ENCODE measurements at regions not wholly inside any gene's neighbourhood (a gene's known extent, or its start where the extent isn't known, plus 50 kb on each side); places are given as distances from the start of the nearest gene placed in this dataset.

GRCh38 chr15:93290618-93290946 lies 201.6 kb upstream of the RGMA start:
- Histone ChIP-seq H3K9me3 (no peaks in the 10 kb centered on the region), H3K27me3 (no peaks in the 10 kb centered on the region), H3K4me3 (no peak overlapping the region), H3K27ac (no peak overlapping the region), H3K4me1 (no peaks in the 10 kb centered on the region), H3K36me3 (no peaks in the 10 kb centered on the region)
- TF ChIP-seq CTCF (IDR thresholded peaks at IDR 0.05) (no peak), POLR2A (IDR thresholded peaks at IDR 0.05) (no peak)
- no peak for DNase-seq
- intact Hi-C loops (cut with DNase I; ENCODE audit: low total_unique reads), result no loop called here

DNA sequence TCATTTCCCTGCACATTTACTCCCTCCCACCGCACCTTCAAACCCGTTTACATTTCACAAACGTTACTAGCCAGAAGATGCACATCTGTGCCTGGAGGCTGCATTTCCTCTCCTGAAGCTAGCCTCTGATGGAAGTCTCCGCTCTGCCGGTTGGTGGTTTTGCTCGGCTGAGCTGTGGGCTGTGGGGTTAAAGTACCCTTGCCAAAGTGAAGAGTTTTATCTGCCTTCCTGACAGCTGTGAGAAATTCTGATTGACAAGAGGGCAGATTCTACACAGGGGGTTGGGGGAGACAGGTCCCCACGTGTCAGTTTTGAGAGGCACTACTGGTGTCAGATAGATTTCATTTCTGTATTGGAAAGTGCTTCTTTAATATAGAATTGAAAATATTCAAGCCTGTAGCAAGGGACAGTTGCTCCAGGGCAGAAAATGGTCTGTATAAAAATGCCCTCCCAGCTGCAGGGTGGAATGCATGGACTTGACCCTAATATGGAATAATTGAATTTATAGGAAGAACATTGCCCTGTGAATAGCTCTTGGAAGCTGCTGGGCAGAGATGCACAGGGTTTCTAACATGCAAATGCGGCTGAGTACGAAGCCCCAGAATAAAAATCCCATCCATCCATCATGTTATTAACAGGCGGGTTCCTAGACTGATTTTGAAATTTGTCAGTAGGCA lies 201.1 kb upstream of the RGMA start:
- Histone ChIP-seq H3K27me3 (no peaks in the 10 kb centered on the region), H3K4me1 (no peaks in the 10 kb centered on the region), H3K36me3 (no peaks in the 10 kb centered on the region), H3K4me3 (no peak overlapping the region), H3K9me3 (no peaks in the 10 kb centered on the region), H3K27ac (no peak overlapping the region)
- DNase-seq, result no peak
- TF ChIP-seq CTCF (IDR thresholded peaks at IDR 0.05) (no peak), POLR2A (IDR thresholded peaks at IDR 0.05) (no peak)
- intact Hi-C loops (cut with DNase I; ENCODE audit: low total_unique reads), result no loop called here

DNA sequence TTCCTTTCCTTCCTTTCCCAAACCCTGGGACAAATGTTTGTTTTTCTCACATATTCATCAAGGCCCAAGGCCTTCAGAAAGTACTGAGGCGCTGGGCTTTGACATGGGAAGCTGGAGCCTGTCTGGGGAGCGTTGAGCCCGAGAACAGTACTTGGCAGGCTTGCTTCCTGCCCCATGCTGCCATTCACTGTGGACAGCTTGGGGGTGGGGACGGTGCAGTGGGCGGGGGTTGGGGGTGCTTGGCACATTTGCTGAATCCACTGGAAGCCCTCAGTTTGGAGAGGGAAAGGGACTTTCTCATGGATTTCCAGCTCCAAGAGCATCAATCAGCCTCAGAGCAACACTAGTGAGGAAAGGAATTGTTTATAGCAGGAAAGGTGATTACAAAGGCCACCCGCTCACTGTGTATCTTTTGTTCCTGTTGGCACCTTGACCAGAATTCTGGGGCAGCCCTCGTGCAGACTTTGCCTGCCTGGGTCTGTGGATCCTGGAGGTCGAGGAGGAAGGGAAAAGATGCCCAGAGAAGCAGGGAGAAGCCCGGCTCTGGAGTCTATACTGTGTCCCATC lies 199.8 kb upstream of the RGMA start:
- no peaks in the 10 kb centered on the region for H3K27me3 ChIP-seq
- no peak for DNase-seq
- H3K27ac ChIP-seq, result no peak overlapping the region
- H3K4me3 ChIP-seq, result no peak overlapping the region
- no peaks in the 10 kb centered on the region for H3K36me3 ChIP-seq
- H3K4me1 ChIP-seq, result no peaks in the 10 kb centered on the region
- intact Hi-C loops (cut with DNase I; ENCODE audit: low total_unique reads), result no loop called here
- no peaks in the 10 kb centered on the region for H3K9me3 ChIP-seq
- TF ChIP-seq POLR2A (IDR thresholded peaks at IDR 0.05), result no peak
- TF ChIP-seq CTCF (IDR thresholded peaks at IDR 0.05), result no peak

DNA sequence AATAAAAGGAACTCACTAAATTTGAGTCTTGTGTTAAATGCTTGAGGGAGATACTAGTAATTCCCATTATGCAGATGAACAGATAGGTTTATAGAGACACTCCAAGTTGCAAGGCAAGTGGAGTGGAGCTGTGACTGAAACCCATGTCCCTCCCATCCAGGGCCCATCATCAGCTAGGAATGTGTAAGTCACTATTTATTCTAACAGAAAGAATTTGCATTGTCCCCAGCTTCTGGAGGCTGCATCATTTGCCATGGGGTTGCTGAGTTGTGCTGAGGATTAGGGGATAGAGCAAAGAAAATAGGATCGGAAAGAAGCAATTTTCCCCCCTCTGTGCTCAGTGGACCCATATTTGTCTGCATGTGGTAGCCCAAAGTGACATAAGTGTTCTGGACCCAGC lies 197.4 kb upstream of the RGMA start:
- Histone ChIP-seq H3K9me3 (no peaks in the 10 kb centered on the region), H3K27ac (no peak overlapping the region), H3K4me3 (no peak overlapping the region), H3K4me1 (no peaks in the 10 kb centered on the region), H3K27me3 (no peaks in the 10 kb centered on the region), H3K36me3 (no peaks in the 10 kb centered on the region)
- no peak for DNase-seq
- intact Hi-C loops (cut with DNase I; ENCODE audit: low total_unique reads), result no loop called here
- TF ChIP-seq CTCF (IDR thresholded peaks at IDR 0.05) (no peak), POLR2A (IDR thresholded peaks at IDR 0.05) (no peak)

DNA sequence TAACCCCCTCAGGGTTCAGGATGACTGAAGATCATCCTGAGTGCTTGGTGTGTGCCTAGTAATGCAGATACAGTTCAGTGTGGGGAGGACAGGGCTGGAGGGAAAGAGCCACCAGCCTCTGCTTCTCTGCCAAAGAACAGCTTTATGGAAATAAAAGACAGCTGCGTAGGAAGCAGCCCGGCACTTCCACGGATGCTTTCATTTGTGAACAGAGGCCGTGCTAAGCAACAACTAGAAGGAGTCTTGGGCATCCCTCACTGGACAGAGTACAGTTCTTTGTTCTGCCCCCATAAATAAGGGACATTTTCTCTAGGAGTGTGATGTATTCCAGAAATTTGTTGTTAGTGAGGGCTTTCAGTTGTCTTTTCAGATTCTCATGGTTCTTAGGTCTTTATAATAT lies 194.8 kb upstream of the RGMA start:
- no peaks in the 10 kb centered on the region for H3K9me3 ChIP-seq
- intact Hi-C loops (cut with DNase I; ENCODE audit: low total_unique reads), result no loop called here
- no peaks in the 10 kb centered on the region for H3K4me1 ChIP-seq
- no peak overlapping the region for H3K4me3 ChIP-seq
- DNase-seq, result no peak
- H3K27me3 ChIP-seq, result no peaks in the 10 kb centered on the region
- H3K27ac ChIP-seq, result no peak overlapping the region
- H3K36me3 ChIP-seq, result no peaks in the 10 kb centered on the region
- no peak for TF ChIP-seq CTCF (IDR thresholded peaks at IDR 0.05)
- no peak for TF ChIP-seq POLR2A (IDR thresholded peaks at IDR 0.05)

Measured in uterus (tissue), 3 donors.